IPS-NIHi7 (cell line): ENCODE measurements at regions not wholly inside any gene's neighbourhood (a gene's known extent, or its start where the extent isn't known, plus 50 kb on each side); places are given as distances from the start of the nearest gene placed in this dataset.
"Not testable (repeated sequence)": the region's sequence is repeated elsewhere in the genome, so short reads cannot be mapped to it uniquely, and the experiment has no call there.

Experiments used
- DNase-seq: peaks from one replicate; pipeline ENCODE4 v3.0.0; 2012; ENCODE audit warnings: mixed read lengths; ENCODE audit errors: extremely low spot score

DNA sequence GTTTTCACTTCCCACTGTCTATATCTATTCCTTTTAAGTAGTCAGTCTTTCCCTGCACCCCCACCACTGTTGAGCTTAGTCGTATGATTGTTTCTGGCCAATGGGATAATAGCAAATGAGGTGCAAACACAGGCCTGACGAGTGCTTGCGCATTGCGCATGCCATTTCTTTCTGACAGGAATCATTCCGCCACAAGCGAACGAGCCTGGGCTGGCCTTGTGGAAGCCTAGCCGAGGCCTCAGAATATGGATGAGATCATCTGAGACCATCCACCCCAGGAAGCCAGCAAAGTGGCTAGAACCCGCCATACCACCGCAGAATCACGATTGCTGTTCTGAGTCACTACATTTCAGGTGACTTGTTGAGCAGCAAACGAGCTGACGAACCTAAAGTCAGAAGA lies 52.2 kb upstream of the PRL start:
- DNase-seq: no peak

- DNase-seq: no peak
Observed at GRCh38 chr6:22349528-22349927, 52.7 kb upstream of the PRL start.

- no peak for DNase-seq
Observed at GRCh38 chr6:22350109-22350508, 53.3 kb upstream of the PRL start.

DNA sequence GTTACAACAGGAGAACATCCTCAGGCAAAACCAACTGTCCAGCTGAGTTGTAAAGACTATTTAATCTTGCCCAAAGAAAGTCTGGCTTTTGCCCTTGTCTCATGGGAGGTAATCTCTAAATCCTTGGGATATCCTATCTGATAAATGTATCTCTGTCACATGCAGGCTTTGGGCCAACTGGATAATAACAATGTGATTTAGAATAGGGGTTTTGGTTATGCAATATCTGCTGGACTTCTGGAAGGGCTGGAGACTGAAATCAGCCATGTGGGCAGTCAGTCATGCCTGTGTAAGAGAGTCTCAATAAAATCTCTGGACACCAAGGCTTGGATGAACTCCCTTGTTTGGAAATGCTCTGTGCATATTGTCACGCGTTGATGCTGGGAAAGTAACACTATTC lies 56.3 kb upstream of the PRL start:
- no peak for DNase-seq

DNA sequence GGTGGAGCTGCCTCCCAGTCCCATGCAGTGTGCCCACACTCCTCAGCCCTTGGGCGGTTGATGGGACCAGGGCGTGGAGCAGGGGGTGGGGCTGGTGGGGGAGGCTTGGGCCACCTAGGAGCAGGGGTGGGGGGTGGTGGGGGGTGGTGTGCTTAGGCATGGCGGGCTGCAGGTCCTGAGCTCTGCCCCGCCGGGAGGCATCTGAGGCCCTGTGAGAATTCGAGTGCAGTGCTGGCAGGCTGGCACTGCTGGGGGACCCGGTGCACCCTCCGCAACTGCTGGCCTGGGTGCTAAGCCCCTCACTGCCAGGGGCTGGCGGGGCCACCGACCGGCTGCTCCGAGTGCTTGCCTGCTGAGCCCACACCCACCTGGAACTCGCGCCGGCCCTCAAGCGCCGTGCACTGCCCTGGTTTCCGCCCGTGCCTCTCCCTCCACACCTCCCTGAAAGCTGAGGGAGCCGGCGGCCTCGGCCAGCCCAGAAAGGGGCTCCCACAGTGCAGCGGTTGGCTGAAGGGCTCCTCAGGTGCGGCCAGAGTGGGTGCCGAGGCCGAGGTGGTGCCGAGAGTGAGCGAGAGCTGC lies 59.6 kb upstream of the PRL start:
- DNase-seq: no peak

DNA sequence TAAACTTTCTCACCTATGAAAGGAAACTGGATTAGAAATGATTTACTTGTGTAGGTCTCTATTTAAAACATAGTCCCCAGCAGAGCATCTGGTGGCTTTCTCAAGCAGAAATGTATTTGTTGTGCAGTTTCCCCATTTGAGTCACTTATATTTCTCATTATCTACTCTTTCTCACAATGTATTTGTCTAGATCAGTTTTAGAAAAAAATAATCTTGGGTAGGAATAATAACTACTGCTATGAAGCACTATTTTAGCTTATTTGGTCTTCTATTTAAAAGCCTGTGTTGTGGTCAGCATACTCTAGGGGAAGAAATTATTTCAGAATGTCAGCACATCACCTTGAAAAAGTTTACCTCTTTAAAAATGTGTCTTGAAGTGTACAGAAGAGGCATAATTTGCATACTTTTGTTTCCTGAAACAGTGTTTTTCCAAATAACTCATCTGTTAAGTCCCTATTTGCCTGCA lies 60.9 kb upstream of the PRL start:
- no peak for DNase-seq

DNA sequence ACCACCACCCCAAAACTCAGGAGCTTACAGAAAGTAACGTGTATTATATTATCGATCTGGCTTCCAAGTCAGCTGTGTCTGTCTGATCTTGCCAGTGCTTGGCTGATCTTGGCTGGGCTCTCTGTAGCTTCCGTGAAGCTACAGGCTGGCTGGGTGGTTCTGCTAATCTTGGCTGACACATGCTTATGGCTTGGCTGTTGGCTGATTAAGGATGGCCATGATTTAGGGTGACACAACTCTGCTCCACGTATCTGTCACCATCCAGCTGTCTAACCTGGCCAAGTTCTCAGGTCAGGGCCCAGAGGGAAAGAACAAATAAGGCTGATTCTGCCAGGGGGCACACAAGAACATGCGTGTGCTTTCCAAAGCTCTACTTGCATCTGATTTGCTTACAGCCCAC lies 64.7 kb upstream of the PRL start:
- no peak for DNase-seq

- DNase-seq: no peak
Observed at GRCh38 chr6:22362361-22362760, 65.5 kb upstream of the PRL start.

DNA sequence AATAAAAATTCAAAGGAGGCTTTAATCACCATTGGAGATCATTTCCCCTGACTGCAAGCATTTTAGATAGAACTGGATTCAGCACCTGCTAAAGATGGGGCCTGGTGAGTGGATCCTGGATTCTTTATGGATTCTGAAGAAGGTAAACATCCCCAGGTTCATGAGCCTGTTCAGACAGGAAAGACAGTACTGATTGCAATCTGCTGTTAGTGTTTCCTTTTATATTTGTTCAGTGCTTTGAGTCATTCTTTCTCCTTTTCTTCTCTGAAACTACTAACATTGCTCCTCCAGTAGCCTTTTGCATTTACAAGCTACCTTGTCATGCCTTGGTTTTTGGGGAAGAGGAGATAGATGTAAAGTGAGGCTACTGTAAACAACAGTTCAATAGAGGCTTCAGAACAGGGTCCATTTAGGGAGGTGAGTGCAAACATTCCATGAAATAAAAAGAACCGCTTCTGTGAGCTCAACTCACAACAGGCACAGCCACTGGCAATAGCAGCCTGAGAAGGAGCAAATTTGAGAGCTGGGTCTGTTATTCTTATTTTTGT lies 66.4 kb upstream of the PRL start:
- no peak for DNase-seq

GRCh38 chr6:22363714-22364239 lies 66.9 kb upstream of the PRL start:
- no peak for DNase-seq

GRCh38 chr6:22364306-22364705 lies 67.5 kb upstream of the PRL start:
- no peak for DNase-seq

DNA sequence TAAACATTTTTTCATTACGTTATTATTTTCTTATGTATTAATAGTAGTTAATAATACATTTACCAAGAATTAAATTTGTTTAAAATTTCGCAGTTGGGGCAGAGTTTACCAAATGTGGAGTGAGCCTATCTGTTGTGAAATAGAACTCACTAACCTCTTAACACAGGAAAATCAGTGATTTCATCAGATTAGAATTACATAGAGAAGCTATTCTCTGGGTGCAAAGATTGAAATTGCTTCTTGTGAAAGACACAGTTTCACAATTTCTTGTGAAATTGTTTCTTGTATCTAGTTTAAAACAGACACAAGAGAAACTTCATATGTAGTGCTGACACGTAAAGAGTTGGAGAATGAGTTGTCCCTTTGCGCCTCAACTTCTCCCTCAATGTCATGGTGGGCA lies 69.4 kb upstream of the PRL start:
- no peak for DNase-seq

DNA sequence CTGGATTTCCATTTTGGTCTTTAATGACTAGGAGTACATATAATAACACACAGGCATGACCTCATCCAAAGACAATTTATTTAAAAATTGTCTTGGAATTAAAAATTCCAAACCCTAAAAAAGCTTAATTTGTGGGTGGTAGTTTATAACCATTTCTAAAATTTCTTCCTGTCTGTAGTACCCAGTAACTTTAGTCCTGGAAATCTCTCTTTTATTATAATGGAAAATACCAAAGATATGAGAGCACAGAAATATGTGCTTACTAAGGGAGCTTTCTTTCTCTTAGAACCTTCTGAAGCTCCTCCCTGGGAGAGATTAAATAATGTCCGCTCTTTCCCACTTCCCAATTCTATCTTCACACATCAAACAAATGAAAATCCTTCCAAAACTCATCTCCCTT lies 70.5 kb upstream of the PRL start:
- DNase-seq: no peak

- DNase-seq: no peak
Observed at GRCh38 chr6:22368794-22369193, 72.0 kb upstream of the PRL start.

DNA sequence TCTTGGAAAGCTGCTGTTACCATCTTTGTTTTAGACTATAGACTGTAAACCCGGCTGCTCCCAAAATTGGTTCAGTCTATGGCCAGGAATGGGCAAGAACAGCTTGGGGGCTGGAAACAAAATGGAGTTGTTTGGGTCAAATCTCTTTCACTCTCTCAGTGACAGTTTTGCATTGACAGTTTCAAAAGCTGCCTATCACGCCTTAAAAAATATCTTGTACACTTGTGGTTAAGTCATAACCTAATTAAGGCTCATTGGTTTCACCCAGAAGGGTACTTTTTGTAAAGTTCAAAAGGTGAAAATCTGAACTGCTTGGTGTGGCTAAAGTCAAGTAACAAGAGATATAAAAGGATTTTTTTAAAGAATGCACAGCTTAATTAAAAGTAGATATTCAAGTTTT lies 76.1 kb upstream of the PRL start:
- no peak for DNase-seq

GRCh38 chr6:22374950-22375349 lies 78.1 kb upstream of the PRL start:
- DNase-seq: not testable (repeated sequence)

GRCh38 chr6:22376293-22376692 lies 79.5 kb upstream of the PRL start:
- not testable (repeated sequence) for DNase-seq

GRCh38 chr6:22378536-22378935 lies 81.7 kb upstream of the PRL start:
- DNase-seq: not testable (repeated sequence)

DNA sequence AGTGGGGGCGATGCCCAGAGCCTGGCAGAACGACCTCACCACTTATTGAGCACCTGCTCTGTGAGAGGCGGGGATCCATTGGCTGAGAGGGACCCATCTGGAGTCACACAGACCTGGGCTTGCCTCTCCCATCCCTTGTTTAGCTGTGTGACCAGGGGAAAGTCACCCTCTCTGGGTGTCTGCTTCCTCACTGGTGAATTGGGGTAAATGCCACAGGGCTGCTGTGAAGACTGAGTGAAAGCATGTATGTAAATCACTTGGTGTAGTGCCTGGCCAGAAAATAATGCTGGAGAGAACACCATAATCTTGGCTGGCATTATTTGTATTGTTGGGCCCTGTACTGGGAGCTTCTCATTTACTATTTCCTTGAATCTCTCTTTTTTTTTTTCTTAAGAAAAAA lies 83.4 kb upstream of the PRL start:
- DNase-seq: no peak

- DNase-seq: no peak
Observed at GRCh38 chr6:22381845-22382544, 85.2 kb upstream of the PRL start.

DNA sequence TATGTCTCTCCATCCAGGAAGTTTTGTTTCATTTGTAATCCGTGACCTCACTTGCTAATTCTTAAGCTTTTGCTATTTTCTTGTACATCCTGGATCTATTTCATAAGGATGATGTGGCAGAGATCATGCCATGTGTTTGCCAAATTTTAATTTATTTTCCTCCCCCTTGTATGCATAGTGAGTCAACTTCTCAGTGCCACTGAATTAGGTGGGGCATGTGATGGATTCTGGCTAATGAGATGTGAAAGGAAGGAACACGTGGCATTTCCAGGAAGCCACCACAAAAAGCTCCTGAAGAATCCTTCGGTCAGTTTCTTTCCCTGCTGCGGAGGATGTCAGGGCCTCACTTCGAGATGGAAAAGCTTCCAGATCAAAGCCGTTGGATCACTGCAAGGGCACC lies 86.2 kb upstream of the PRL start:
- no peak for DNase-seq

GRCh38 chr6:22392711-22393110 lies 95.9 kb upstream of the PRL start:
- no peak for DNase-seq

- DNase-seq: no peak
Observed at GRCh38 chr6:22394691-22395090, 97.9 kb upstream of the PRL start.
